ENCODE measurements at regions not wholly inside any gene's neighbourhood (a gene's known extent, or its start where the extent isn't known, plus 50 kb on each side); places are given as distances from the start of the nearest gene placed in this dataset.

DNA sequence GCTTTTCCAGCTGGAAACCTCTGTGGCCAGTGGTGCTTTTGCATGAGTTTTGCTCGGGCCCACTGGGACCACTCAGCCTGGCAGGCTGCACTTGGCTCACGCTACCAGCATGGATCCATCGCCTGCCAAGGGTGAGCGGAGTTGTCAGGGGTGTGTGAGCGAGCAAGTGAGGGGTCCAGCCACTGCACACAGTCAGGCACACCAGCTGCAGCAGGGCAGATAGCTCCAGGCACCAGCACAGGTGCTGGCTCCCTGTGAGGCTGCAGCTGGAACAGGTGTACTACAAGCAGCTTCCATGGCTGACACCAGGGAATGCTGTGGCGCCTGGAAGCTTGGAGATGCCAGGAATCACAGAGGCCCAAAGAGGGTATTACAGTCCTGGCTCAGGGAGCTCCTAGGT, 391.2 kb upstream of the SGCD start:
- DNase-seq, result no peak

DNA sequence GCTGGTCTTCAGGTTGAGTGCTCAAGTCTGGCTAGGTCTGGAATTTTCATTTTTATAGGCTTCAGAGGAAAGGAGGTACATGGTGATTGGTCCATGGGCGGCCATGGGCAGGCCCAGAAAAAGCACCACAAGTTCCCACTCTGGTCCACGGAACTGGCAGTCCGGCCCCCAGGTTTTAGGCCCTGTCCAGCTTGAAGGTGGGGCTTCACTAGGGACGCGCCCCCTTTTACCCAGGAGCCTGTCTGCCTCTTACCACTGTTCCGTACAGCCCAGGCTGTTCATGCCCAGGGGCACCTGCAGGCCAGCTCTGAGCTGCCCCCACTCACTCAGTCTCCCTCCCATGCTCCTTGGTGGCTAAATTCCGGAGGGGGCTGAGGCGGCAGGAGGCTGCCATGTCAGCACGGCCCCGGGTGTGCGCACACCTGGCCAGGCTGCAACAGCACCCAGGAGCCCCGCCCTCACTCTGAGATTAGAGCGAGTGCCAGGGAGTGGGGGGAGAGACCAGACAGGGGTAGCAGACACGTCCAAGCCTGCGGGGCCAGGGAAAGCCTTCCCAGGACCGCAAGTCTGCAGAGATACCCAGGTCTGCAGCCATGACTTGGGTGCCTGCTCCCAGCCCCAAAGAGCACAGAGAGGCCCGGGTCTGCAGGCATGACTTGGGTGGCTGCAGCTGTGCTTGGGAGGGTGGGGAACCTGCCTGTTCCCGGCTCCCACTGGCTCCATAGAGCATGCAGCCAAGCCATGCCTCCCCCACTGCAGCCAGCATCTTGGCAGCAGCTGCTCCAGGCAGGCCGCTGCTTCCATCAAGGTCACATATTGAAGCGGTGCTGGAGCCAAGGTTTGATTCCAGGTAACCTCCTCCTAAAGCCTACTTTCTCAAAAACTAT, 390.2 kb upstream of the SGCD start:
- DNase-seq, result no peak

DNA sequence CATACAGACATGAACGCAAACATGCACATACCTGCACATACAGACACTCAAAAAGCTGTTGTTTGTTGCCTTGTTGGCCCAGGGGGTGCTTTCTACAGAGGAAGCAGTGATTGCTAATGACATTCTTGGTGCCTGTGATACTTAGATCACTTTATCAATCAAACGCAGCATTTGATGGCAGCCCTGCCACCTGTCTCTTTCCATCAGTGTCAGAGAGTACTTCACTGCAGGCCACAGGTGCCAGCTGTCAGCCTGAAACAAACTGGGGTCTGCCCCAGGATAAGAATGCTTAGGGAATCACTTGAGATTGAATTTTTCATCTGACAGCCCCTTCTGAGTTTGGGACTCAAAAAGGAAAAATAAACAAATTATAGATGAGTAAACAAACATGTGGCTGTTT, 388.9 kb upstream of the SGCD start:
- DNase-seq, result no peak

DNA sequence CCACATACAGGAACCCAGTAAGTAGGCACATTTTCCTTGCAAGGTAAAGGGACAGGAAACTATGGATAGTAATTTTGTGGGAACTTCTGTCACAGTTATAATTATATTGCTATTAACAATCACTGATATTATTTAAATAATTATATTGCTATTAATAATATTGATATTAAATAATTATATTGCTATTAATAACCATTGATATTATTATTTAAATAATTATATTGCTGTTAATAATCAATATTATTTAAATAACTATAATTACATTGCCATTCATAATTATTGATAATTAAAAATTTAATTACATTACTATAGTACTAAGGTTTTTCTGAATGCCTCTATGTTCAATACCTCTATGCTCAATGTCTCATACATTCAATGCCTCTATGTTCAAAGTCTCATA, 385.6 kb upstream of the SGCD start:
- DNase-seq, result no peak

DNA sequence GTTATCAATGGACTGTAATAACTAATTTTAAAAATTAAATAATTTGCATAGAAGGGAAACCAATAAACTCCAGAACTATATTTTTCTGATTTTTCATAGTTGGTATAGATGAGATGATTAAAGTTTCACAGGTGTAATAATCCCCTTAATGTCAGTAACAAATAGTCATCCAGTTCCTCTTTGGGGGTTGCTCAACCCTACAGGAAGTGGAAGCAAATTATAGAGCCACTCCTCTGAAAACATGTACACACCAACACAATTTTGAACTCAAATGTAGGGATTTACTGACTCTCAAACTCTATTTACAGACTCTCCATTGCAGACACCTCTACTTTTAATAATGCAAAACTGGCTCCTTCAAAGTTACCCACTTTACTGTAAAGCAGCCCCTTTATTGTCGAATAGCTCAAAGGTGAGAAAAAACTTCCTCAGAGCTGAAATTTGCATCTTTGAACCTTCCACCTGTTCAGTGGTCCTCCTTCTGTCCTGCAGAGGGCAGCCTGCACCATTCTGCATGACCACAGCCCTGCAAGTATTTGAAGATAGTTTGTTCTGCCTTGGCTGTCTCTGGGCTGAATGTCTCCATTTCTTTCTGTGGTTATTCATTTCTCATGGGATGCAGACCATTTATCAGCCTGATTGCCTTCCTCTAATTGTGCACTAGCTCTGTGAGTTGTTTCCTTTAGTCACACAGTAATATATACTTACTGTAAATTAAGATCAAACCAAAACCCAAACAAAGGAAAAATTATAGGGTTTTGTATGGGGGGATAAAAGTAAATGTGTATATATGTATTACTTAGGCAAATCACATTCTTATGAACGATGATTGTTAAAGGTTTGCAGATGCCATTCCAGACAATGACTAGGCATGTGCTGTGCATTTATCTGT, 383.2 kb upstream of the SGCD start:
- peak; percentile 24 for DNase-seq

DNA sequence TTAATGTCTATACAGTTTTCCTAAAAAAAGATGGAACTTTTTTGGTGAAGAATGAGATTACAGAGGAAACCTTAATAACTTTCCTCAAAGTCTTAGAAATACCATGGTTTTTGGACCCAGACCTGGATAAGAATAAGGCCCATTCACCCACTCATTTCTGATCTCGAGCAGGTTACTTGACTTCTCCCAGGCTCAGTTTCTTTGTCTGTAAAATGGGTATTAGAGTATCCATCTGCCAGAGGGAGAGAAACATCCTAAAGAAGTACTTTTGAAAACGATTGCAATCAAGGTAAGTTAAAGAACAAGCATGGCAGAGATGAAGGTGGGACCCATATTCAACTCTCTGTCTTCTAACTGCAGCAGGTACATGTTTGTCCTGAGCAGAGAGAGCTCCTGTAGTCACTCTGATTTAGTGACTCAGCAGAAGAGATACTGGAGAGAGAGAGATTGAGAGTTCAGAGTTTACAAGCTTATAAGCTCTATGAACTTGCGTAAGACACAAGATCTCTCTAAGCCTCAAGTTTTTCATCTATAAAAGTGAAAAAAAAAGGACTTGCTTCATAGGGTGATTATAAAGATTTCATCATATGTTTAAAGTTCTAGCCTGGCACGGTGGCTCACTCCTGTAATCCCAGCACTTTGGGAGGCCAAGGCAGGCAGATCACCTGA, 379.4 kb upstream of the SGCD start:
- no peak for DNase-seq

DNA sequence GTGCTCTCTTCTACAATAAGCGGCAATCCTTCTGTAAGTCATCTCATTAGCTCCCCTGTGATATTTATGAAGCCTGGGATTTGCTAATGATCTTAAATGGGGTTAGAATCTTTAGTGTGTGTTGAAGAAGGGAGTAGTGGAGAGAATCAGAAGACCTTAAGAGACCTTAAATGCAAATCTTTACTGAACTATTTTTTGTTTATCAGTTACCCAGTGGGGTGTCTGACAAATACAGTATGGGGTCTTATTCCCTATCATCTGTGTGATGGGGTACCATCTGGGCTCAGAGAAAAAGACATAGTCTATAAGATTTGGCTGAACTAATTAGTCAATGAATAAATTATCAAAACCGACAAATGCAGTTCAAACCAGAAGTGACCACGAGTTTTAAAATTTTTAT, 378.4 kb upstream of the SGCD start:
- no peak for DNase-seq

DNA sequence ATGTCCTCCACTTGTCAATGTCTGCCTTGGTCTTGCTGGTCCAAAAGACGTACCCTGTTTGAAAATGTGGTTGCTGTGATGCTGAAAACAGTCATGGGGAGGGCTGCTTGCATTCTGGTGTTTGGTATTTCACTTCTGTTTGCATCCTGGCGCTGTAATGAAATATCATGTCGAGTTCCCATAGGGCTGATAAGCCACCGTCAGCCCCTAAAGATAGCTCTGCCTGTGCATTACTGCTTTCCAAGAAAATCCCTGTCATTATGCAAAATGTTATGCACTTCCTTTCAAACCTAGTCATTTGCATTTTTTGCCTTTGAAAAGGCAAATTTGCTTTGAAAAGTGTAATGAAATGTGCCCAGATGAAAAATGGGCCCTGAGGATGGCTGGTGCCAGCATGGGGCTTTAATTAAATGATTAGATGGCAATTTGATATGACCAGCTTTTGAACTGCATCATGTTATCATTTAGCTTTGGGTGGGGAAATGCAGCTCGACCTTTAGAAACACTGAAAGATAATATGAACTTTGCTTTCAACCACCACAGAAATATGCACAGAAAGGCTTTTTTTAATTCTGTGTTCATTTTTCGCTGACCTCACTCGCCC, 374.4 kb upstream of the SGCD start:
- DNase-seq, result no peak

DNA sequence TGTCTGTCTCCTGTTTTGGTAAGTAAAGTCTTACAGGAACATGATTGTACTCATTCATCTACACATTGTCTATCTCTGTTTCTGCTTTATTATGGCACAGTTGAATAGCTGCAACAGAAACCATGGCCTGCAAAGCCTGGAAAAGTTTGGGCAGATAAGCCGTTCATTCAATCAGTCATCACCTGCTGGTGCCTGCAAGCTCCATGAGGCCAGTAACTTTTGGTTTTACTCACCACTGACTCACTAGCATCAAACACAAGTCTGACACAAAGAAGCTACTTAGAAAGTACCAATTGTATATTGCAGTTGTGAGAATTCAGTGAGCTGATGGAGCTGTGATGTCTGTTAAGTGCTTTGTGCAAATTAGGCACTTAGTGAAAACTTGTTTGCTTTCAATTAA, 373.6 kb upstream of the SGCD start:
- DNase-seq, result no peak

DNA sequence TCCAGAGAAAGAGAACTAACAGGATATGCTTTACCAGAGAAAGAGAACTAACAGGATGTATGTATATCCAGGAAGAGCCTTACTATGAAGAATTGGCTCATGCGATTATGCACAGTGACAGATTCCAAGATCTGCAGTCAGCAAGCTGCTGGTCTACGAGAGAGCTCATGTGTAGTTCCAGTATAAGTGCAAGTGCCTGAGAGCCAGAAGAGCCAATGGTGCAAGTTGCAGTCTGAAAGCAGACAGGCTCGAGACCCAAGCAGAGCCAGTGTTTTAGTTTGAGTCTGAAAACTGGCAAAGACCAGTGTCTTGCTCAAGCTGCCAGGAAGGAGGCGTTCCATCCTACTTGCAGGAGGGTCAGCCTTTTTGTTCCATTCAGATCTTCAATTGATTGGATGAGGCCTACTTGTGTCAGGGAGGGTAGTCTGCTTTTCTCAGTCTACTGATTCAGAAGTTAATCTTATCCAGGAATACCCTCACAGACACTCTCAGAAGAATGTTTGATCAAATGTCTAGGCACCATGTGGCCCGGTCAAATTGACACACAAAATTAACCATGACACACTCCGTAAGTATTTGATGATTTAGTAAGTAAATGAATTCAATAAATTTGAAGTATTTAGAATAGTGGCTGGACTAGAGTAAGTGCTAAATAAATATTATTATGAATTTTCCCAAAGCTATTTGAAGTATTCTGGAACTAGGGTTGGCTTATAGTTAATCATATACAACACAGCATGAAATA, 372.1 kb upstream of the SGCD start:
- DNase-seq, result no peak

DNA sequence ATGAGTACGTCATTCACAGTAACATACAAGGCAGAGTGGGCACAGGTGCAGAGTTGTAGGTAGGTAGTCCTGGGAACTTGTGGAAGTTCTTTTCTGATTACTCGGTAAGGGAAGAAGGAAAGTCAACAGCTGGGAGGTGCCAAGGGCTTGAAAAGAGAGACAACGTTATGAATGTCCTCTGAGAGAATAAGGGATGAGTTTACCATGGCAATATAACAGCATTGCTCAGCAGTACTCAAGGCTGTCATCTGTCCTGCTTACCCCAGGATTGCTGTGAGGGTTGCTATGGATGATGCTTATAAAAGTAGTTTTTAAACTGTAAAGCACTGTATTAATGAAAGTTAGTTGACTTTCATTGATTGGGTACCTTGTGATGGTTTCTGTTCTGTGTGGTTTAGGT, 369.1 kb upstream of the SGCD start:
- DNase-seq, result no peak

DNA sequence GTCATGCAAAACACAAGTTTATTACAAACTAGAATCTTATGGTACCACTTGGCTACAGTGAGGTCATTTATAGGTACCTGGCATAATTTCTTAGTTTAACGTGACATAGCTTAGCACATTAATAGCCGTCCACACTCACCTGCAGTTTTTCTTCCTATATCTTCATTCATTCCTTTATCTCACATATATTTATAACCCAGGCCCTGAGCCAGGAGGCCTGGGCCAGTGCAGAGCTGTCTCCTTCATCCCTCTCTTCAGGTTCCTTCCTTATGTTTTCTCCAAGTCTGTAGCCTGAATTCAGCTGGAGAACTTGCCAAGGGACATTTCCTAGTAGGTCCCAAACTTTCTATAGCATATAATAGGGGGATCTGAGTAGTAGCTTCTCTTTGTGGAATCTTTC, 367.9 kb upstream of the SGCD start:
- no peak for DNase-seq

DNA sequence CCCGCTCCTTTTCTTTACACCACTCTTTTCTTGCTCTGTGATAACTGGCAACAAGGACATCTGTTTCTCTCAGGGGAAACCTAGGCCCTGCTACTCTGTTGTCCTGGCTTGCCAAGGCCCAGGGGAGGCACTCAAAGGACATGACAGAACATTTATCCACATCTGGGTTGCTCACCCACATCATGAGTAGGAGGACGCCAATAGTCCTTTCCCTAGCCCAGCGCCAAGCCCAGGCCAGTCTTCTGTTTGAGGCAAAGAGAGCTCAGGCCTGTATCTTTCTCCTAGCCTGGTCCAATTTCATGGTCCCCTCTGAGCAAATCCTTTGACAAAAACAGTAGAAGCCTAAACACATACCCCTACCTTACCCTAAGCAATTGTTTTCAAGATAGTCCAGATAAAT, 366.8 kb upstream of the SGCD start:
- DNase-seq, result no peak

DNA sequence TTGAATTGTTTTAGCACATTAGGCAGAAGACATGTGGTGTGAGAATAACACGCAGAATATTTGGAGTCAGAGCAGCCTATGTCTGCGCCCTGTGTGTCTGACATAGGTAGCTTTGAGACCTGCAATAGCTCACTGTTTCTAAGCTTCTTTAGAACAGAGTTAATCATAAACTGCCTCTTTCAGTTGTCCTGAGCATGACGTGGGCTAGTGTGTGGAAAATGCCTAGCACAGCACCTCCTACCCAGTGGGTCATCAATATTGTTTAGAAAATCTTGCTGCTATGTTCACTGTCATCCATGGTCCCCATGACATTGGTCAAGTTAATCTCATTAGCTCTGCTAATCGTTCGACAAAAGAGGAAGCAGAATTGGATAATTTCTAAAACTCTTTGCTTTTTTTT, 357.4 kb upstream of the SGCD start:
- no peak for DNase-seq

DNA sequence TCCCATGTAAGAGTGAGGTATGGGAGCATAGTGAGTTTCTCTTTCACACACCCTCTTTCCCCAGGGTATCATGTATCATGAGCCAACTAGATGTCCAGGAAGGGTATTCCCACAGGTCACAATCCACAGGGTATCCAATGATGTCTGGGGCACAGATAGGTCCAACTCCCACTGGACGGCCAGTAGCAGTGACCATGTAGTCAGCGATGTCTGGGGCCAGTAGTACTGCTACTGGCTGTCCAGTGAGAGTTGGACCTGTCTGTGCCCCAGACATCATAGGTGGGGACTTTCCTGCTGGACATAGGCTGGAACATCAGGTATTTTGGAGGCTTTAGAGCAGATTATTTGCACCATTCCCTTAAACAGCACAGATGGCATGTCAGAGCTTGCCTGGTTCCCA, 352.6 kb upstream of the SGCD start:
- DNase-seq, result no peak

DNA sequence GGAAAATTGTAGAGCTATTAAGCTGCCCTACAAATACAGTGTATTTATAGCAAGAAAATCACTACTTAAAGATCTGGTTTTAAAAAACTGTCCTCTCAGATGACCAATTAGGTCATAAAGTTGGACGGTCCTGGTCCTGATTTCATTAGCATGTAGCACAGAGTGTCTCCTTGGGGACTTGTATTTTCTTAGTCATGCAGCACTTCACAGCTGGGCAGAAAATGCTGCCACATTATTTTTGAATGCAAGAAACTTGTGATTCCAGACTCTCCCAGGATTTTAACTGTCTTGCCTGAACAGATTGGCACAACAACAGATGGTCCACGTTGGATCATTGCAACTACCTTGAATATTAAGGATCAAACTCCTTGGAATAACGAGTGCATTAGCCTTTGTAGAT, 348.1 kb upstream of the SGCD start:
- DNase-seq, result no peak

DNA sequence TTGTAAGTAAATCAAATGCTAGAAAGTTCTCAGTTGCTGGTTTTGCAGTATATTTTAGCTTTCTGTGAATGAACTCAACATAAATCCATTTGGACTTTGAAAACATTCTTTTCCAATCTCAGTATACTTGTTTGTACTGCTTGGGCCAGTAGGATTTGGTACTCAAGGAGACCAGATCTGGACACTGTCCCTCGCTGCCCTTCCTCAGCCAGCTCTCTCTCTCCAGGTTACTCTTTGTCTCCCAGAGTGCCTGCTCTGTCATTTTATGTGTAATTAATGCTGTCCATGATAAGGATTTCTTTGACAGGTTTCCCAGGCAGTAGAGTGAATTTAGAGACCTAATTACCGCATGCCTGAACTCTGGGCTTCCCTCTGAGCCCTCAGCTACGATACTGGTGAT, 344.6 kb upstream of the SGCD start:
- no peak for DNase-seq

DNA sequence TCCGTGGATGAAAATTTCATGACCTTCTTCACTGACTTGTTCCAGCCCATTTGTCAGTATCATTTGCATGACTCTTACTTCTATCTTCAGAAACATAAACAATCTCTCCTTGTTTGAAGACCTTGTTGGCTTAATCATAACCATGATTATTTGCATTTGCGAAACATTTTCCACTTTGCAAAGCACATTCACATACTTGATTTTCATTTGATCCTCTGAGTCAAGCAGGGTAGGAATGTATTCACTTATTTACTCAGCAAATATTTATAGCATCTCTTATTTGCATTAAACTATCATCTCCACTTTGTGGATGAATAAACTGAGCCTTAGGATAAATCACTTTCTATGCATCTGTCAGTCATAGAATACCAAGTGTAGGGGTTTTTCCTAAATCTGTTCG, 343.0 kb upstream of the SGCD start:
- no peak for DNase-seq

DNA sequence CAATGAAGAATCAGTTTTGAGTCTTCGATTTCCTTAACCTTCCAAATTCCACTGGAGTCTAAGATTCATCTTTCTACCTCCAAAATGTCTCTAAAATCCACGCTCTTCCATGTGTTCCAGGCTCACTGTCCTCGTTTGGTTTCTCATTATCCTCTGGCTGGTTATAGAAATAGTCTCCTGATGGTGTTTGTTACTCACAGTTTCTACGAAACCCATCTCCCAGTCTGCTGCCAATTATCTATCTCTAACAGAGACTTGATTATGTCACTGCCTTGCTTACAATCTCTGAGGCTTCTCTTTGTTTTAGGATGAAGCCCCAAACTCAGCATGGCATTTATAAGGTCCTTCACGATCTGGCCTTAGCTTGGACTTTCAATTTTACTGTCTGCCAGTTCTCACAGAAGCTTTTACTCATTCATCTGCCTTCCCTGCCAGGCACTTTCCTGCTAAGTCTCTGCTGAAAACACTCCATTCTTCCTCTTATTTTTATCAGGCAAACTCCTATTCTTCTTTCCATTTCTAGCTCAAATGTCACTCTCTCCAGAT, 339.6 kb upstream of the SGCD start:
- DNase-seq, result no peak

DNA sequence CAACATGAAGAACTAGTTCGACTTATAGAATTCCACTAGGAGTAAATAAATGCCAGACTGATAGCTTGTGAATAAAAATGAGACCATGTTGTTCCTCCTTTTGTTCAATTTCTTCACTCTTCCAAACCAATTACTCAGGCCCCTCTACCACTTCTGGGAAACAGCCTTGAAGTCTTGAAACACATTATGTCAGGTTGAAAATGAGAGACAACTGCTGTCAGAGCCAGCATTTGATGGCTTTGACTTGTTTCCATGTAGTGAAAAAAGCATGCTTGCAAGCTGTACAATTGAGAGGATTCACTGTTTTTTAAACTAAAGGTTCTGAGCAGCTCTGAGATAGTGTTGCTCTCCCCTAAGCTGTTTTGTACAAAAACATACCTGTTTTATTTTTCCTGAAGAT, 337.1 kb upstream of the SGCD start:
- DNase-seq, result no peak

DNA sequence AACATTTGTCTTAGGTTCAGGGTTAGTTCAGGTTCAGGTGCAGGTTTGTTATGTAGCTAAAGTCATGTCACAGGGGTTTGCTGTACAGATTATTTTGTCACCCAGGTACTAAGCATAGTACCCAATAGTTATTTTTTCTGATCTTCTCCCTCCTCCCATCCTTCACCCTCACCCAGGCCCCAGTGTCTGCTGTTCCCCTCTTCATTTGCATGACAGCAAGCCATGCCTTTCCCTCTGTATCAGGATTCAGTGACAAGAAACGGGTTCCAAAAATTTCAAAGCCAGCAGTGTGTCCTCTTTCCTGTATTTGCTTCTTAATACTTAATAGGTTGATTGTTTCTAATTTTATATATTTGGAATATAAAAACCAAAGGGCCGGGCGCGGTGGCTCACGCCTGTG, 330.8 kb upstream of the SGCD start:
- DNase-seq, result no peak

DNA sequence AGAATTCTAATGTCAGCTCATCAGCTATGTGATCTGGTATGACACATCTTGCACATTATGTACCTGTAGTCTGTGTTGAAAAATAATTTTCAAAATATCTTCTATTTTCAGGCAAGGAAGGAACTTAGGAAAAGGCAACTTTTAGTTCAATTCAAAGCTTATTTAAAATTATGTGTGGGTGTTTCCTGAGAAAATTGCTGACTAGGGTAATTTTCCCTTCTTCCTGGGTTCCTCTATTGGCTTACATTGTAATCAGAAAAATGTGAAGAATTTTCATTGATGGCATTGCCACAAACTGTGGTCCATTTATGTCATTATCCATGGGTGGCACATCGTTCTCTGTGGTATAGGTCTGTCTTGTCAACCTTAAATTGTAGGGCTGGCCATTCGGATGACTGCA, 328.7 kb upstream of the SGCD start:
- DNase-seq, result no peak
